Panc1 (cell line): ENCODE measurements at regions not wholly inside any gene's neighbourhood (a gene's known extent, or its start where the extent isn't known, plus 50 kb on each side); places are given as distances from the start of the nearest gene placed in this dataset.

Source experiments
- ATAC-seq: fragments of 200-7000 bp; cut with Tn5 transposase; 2 replicates; pipeline ENCODE4 v1.9.1; 2020; ENCODE audit warnings: mild to moderate bottlenecking, moderate library complexity
- BruUV-seq: library from RNA; stranded (reverse); fragments of 400-500 nt; replicated peaks from 2 replicates; lab custom pipeline; 2021; lab: Mats Ljungman, UMichigan
- CTCF ChIA-PET: fragments of 300-600 bp; sonication (Branson Sonifier 250); formaldehyde crosslinking; loops from one replicate; lab custom pipeline; 2022; ENCODE audit warnings: antibody characterized with exemption; lab: Charles Lee
- POLR2A ChIA-PET: fragments of 300-600 bp; sonication (Branson Sonifier 250); formaldehyde crosslinking; loops from one replicate; lab custom pipeline; 2022; ENCODE audit warnings: antibody characterized with exemption; lab: Charles Lee
- DNase-seq: peaks from one replicate; pipeline ENCODE4 v3.0.0-alpha.2; 2010; ENCODE audit warnings: low read depth, low spot score
- H3K27ac ChIP-seq: 2 replicates; pipeline ENCODE4 v1.5.1; 2011; ENCODE audit warnings: mild to moderate bottlenecking, low read length, inconsistent platforms
- H3K27me3 ChIP-seq: fragments of 200-500 bp; sonication (Bioruptor generic); 2 replicates; pipeline ENCODE4 v1.6.0; 2014; ENCODE audit warnings: low read length, inconsistent platforms; ENCODE audit not compliant: control insufficient read depth, insufficient read depth
- H3K36me3 ChIP-seq: fragments of 200-500 bp; sonication (Bioruptor generic); 2 replicates; pipeline ENCODE4 v1.5.1; 2014; ENCODE audit warnings: inconsistent platforms, mild to moderate bottlenecking, low read length, moderate library complexity; ENCODE audit not compliant: control insufficient read depth, insufficient read depth
- H3K4me1 ChIP-seq: 2 replicates; pipeline ENCODE4 v1.5.1; 2011; ENCODE audit warnings: inconsistent platforms, mild to moderate bottlenecking, low read length, moderate library complexity; ENCODE audit not compliant: control insufficient read depth, insufficient read depth
- H3K4me3 ChIP-seq, 2 experiments: 2 replicates each; pipeline ENCODE4 v1.5.1; 2011 to 2012; ENCODE audit warnings: low read depth in 2 of 2, low read length in 2 of 2, mild to moderate bottlenecking in 2 of 2, inconsistent platforms in 1 of 2, moderate library complexity in 1 of 2
- H3K9me3 ChIP-seq: fragments of 200-500 bp; sonication (Bioruptor generic); 2 replicates; pipeline ENCODE4 v1.5.1; 2014; ENCODE audit warnings: low read depth, mild to moderate bottlenecking, inconsistent platforms, low read length, moderate library complexity; ENCODE audit not compliant: control insufficient read depth, insufficient read depth
- CTCF ChIP-seq: fragments of 450-650 bp; IDR thresholded peaks from 2 replicates; pipeline ENCODE4 v1.5.1; 2017; ENCODE audit warnings: mild to moderate bottlenecking
- POLR2AphosphoS5 ChIP-seq: IDR thresholded peaks from 2 replicates; pipeline ENCODE4 v1.6.1; 2012; ENCODE audit warnings: mild to moderate bottlenecking, low read depth, low read length, moderate library complexity
- REST ChIP-seq, 2 experiments: IDR thresholded peaks; 2 replicates each; pipeline ENCODE4 v1.6.1; 2011 to 2012; ENCODE audit warnings: low read depth in 2 of 2, control low read depth in 1 of 2, low read length in 1 of 2, mild to moderate bottlenecking in 1 of 2, moderate library complexity in 1 of 2; ENCODE audit not compliant: insufficient read depth in 1 of 2
- SIN3A ChIP-seq: IDR thresholded peaks from 2 replicates; pipeline ENCODE4 v1.6.1; 2012; ENCODE audit warnings: low read depth, mild to moderate bottlenecking, low read length, moderate library complexity, borderline replicate concordance; ENCODE audit not compliant: insufficient read depth
- TCF7L2 ChIP-seq: IDR thresholded peaks from 2 replicates; pipeline ENCODE4 v1.6.1; 2011; ENCODE audit warnings: mild to moderate bottlenecking, low read depth, low read length, inconsistent platforms
- in situ Hi-C: cut with HindIII; loops from 2 replicates; pipeline ENCODE4 v1.10.0; 2016; ENCODE audit warnings: low sequenced_read_pairs, low pct_unique_long_range_greater_than_20kb
- intact Hi-C: fragments of 100-400 bp; cut with micrococcal nuclease; formaldehyde crosslinking; loops from one replicate; pipeline ENCODE4 v1.10.0; 2022; ENCODE audit not compliant: unreplicated experiment

- intact Hi-C loops (no loop called here), in situ Hi-C loops (no loop called here)
- ChIA-PET CTCF (no interaction called here), POLR2A (interaction anchor here (0.6 to 0.7 kb wide), 2 partner anchors 244 to 1279 kb away, joined by 3 to 14 read pairs; no protein-coding TSS in a partner anchor)
- TF ChIP-seq SIN3A = no peak
- no peak for TF ChIP-seq CTCF
- no peak for TF ChIP-seq REST (IDR thresholded peaks at IDR 0.05; ENCODE audit: insufficient read depth in 1 of 2, low read depth in 2 of 2, low read length in 1 of 2)
- TF ChIP-seq POLR2AphosphoS5 = no peak
- no peak for TF ChIP-seq TCF7L2
- H3K27me3 ChIP-seq = no peaks in the 10 kb centered on the region
- H3K4me1 ChIP-seq = no peaks in the 10 kb centered on the region
- H3K4me3 ChIP-seq = no peak overlapping the region
- ATAC-seq = no peak
- DNase-seq = no peak
- no peaks in the 10 kb centered on the region for H3K9me3 ChIP-seq
- no TSS peak for BruUV-seq
- no peaks in the 10 kb centered on the region for H3K36me3 ChIP-seq
- H3K27ac ChIP-seq = no peak overlapping the region
Measured at GRCh38 chr2:143847257-143847656, 672.7 kb downstream of the ZEB2 start.

- H3K27me3 ChIP-seq = no peaks in the 10 kb centered on the region
- H3K27ac ChIP-seq = no peak overlapping the region
- no TSS peak for BruUV-seq
- intact Hi-C loops = no loop called here
- no peaks in the 10 kb centered on the region for H3K36me3 ChIP-seq
- H3K9me3 ChIP-seq = no peaks in the 10 kb centered on the region
- H3K4me1 ChIP-seq = no peaks in the 10 kb centered on the region
- DNase-seq (no peak), ATAC-seq (no peak)
- ChIA-PET CTCF (no interaction called here), POLR2A (no interaction called here)
- TF ChIP-seq CTCF (no peak), TCF7L2 (no peak), SIN3A (no peak), REST (IDR thresholded peaks at IDR 0.05; ENCODE audit: insufficient read depth in 1 of 2, low read depth in 2 of 2, low read length in 1 of 2) (no peak), POLR2AphosphoS5 (no peak)
- H3K4me3 ChIP-seq = no peak overlapping the region
- in situ Hi-C loops = no loop called here
Measured at GRCh38 chr2:143844986-143845385, 674.9 kb downstream of the ZEB2 start.
